Breast epithelium (tissue), 3 donors: ENCODE measurements at regions not wholly inside any gene's neighbourhood (a gene's known extent, or its start where the extent isn't known, plus 50 kb on each side); places are given as distances from the start of the nearest gene placed in this dataset.

Experiments
- POLR2A ChIP-seq: fragments of 450-650 bp; IDR thresholded peaks from one replicate; pipeline ENCODE4 v1.6.1; 2016; ENCODE audit warnings: antibody characterized with exemption, mild to moderate bottlenecking, moderate library complexity
- TF ChIP-seq, protein P1 (sequence below), 3 donors: fragments of 450-650 bp; IDR thresholded peaks; one replicate each; pipeline ENCODE4 v1.5.1; 2016 to 2017; ENCODE audit warnings: antibody characterized with exemption in 3 of 3, mild to moderate bottlenecking in 3 of 3, moderate library complexity in 3 of 3

DNA sequence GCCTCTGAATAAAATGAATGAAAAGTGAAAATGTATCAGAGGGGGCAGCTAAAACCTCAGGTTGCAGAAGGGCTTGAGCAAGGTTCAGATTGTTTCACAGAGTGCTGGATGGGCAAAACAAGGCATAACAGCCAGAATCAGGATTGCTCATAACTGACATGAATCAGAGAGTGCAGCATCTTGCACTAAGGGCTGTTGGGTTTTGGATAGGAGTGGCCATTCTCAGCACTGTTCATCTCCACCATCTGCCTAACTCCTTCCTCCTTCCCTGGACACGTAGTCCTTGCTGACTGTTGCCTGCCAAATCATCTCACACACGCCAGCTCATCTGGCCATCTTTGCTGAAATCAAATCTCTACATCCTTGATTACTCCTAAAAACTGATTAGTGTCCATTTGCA is 75.3 kb upstream of the C1QTNF7 start:
- TF ChIP-seq, protein P1, sequence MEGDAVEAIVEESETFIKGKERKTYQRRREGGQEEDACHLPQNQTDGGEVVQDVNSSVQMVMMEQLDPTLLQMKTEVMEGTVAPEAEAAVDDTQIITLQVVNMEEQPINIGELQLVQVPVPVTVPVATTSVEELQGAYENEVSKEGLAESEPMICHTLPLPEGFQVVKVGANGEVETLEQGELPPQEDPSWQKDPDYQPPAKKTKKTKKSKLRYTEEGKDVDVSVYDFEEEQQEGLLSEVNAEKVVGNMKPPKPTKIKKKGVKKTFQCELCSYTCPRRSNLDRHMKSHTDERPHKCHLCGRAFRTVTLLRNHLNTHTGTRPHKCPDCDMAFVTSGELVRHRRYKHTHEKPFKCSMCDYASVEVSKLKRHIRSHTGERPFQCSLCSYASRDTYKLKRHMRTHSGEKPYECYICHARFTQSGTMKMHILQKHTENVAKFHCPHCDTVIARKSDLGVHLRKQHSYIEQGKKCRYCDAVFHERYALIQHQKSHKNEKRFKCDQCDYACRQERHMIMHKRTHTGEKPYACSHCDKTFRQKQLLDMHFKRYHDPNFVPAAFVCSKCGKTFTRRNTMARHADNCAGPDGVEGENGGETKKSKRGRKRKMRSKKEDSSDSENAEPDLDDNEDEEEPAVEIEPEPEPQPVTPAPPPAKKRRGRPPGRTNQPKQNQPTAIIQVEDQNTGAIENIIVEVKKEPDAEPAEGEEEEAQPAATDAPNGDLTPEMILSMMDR (IDR thresholded peaks at IDR 0.05) = no peak
- no peak for TF ChIP-seq POLR2A
